Stimulated activated CD8-positive, alpha-beta memory T cell treated with anti-CD3 and anti-CD28 coated beads, Interleukin-4, amount 100 ng/mL, for 24 hours (primary cell): ENCODE measurements at regions not wholly inside any gene's neighbourhood (a gene's known extent, or its start where the extent isn't known, plus 50 kb on each side); places are given as distances from the start of the nearest gene placed in this dataset.
"Not testable (repeated sequence)": the region's sequence is repeated elsewhere in the genome, so short reads cannot be mapped to it uniquely, and the experiment has no call there.

Experiments
- DNase-seq: peaks from one replicate; pipeline ENCODE4 v3.0.0-alpha.2; 2020; ENCODE audit warnings: low read depth

GRCh38 chr9:109976303-109976702 is 196.3 kb downstream of the PALM2AKAP2 start:
- DNase-seq: no peak

- DNase-seq: no peak
Observed at GRCh38 chr9:109977521-109977920, 197.5 kb downstream of the PALM2AKAP2 start.

- no peak for DNase-seq
Observed at GRCh38 chr9:109981091-109981490, 201.1 kb downstream of the PALM2AKAP2 start.

- DNase-seq: no peak
Observed at GRCh38 chr9:109986521-109986991, 206.6 kb downstream of the PALM2AKAP2 start.

GRCh38 chr9:109989296-109989695 is 209.3 kb downstream of the PALM2AKAP2 start:
- DNase-seq: no peak

GRCh38 chr9:109990541-109990940 is 210.5 kb downstream of the PALM2AKAP2 start:
- DNase-seq: no peak

- no peak for DNase-seq
Observed at GRCh38 chr9:109992293-109992692, 212.3 kb downstream of the PALM2AKAP2 start.

- no peak for DNase-seq
Observed at GRCh38 chr9:109993250-109993978, 213.4 kb downstream of the PALM2AKAP2 start.

GRCh38 chr9:109994141-109994540 is 213.8 kb downstream of the C9orf152 start:
- no peak for DNase-seq

GRCh38 chr9:109996936-109997580 is 210.9 kb downstream of the C9orf152 start:
- DNase-seq: no peak

- DNase-seq: no peak
Observed at GRCh38 chr9:109997682-109998081, 210.3 kb downstream of the C9orf152 start.

GRCh38 chr9:110005521-110005920 is 202.4 kb downstream of the C9orf152 start:
- not testable (repeated sequence) for DNase-seq

GRCh38 chr9:110006657-110007056 is 201.3 kb downstream of the C9orf152 start:
- no peak for DNase-seq

- no peak for DNase-seq
Observed at GRCh38 chr9:110007477-110008270, 200.3 kb downstream of the C9orf152 start.

GRCh38 chr9:110008663-110009062 is 199.3 kb downstream of the C9orf152 start:
- no peak for DNase-seq

- DNase-seq: no peak
Observed at GRCh38 chr9:110011628-110012320, 196.2 kb downstream of the C9orf152 start.

- DNase-seq: no peak
Observed at GRCh38 chr9:110013064-110013463, 194.9 kb downstream of the C9orf152 start.

GRCh38 chr9:110015759-110016158 is 192.2 kb downstream of the C9orf152 start:
- DNase-seq: no peak

GRCh38 chr9:110016340-110016739 is 191.6 kb downstream of the C9orf152 start:
- DNase-seq: no peak

GRCh38 chr9:110020216-110020615 is 187.7 kb downstream of the C9orf152 start:
- DNase-seq: not testable (repeated sequence)

- no peak for DNase-seq
Observed at GRCh38 chr9:110021891-110022290, 186.1 kb downstream of the C9orf152 start.

- not testable (repeated sequence) for DNase-seq
Observed at GRCh38 chr9:110023221-110023620, 184.7 kb downstream of the C9orf152 start.
